H9 (cell line): ENCODE measurements at regions not wholly inside any gene's neighbourhood (a gene's known extent, or its start where the extent isn't known, plus 50 kb on each side); places are given as distances from the start of the nearest gene placed in this dataset.

Experiments used
- DNase-seq: peaks from one replicate; pipeline ENCODE4 v3.0.0-alpha.2; 2017
- H2AFZ ChIP-seq: one replicate; pipeline ENCODE4 v1.6.1; 2013; ENCODE audit warnings: mild to moderate bottlenecking, low read length, control low read depth, moderate library complexity
- H2AK5ac ChIP-seq: 2 replicates; pipeline ENCODE4 v1.6.1; 2013; ENCODE audit warnings: low read length, control low read depth, mixed read lengths; ENCODE audit not compliant: insufficient read length
- H2BK120ac ChIP-seq: one replicate; pipeline ENCODE4 v1.6.1; 2013; ENCODE audit warnings: low read depth, mild to moderate bottlenecking, low read length, control low read depth, inconsistent platforms; ENCODE audit not compliant: poor library complexity, severe bottlenecking
- H2BK12ac ChIP-seq: 2 replicates; pipeline ENCODE4 v1.6.1; 2013; ENCODE audit warnings: low read length, control low read depth, mixed read lengths, low read depth; ENCODE audit not compliant: insufficient read length
- H2BK15ac ChIP-seq: 2 replicates; pipeline ENCODE4 v1.6.1; 2013; ENCODE audit warnings: low read depth, low read length, control low read depth
- H2BK20ac ChIP-seq: one replicate; pipeline ENCODE4 v1.6.1; 2013; ENCODE audit warnings: low read depth, mild to moderate bottlenecking, low read length, control low read depth, inconsistent platforms; ENCODE audit not compliant: poor library complexity, severe bottlenecking
- H2BK5ac ChIP-seq: 2 replicates; pipeline ENCODE4 v1.6.1; 2013; ENCODE audit warnings: low read length, control low read depth, mixed read lengths; ENCODE audit not compliant: insufficient read length
- H3K14ac ChIP-seq: 2 replicates; pipeline ENCODE4 v1.6.1; 2013; ENCODE audit warnings: low read length, control low read depth; ENCODE audit not compliant: insufficient read depth
- H3K18ac ChIP-seq: 2 replicates; pipeline ENCODE4 v1.6.1; 2013; ENCODE audit warnings: low read depth, mild to moderate bottlenecking, mixed read lengths, low read length, control low read depth; ENCODE audit not compliant: insufficient read length
- H3K23ac ChIP-seq: 2 replicates; pipeline ENCODE4 v1.6.1; 2013; ENCODE audit warnings: low read length, control low read depth, mixed read lengths, low read depth; ENCODE audit not compliant: insufficient read length
- H3K23me2 ChIP-seq: 2 replicates; pipeline ENCODE4 v1.6.1; 2013; ENCODE audit warnings: low read depth, mild to moderate bottlenecking, mixed read lengths, low read length, control low read depth; ENCODE audit not compliant: insufficient read length, poor library complexity, severe bottlenecking
- H3K27ac ChIP-seq: 2 replicates; pipeline ENCODE4 v1.5.1; 2013; ENCODE audit warnings: low read length, control low read depth, mixed read lengths, low read depth; ENCODE audit not compliant: insufficient read length
- H3K27me3 ChIP-seq: 2 replicates; pipeline ENCODE4 v1.6.1; 2013; ENCODE audit warnings: low read length, control low read depth, inconsistent platforms; ENCODE audit not compliant: insufficient read depth
- H3K4ac ChIP-seq: 2 replicates; pipeline ENCODE4 v1.6.1; 2013; ENCODE audit warnings: low read depth, mild to moderate bottlenecking, control low read depth, inconsistent platforms, low read length, moderate library complexity
- H3K4me1 ChIP-seq: 2 replicates; pipeline ENCODE4 v1.6.1; 2013; ENCODE audit warnings: low read length, control low read depth, inconsistent platforms; ENCODE audit not compliant: insufficient read depth
- H3K4me2 ChIP-seq: 2 replicates; pipeline ENCODE4 v1.6.1; 2013; ENCODE audit warnings: low read length, control low read depth, mixed read lengths; ENCODE audit not compliant: insufficient read length, insufficient read depth
- H3K56ac ChIP-seq: 2 replicates; pipeline ENCODE4 v1.6.1; 2013; ENCODE audit warnings: low read depth, mild to moderate bottlenecking, mixed read lengths, low read length, control low read depth; ENCODE audit not compliant: insufficient read length
- H3K79me1 ChIP-seq: 2 replicates; pipeline ENCODE4 v1.6.1; 2013; ENCODE audit warnings: low read depth, mild to moderate bottlenecking, moderate library complexity, low read length, control low read depth, inconsistent platforms; ENCODE audit not compliant: insufficient read depth, poor library complexity, severe bottlenecking
- H3K79me2 ChIP-seq: 2 replicates; pipeline ENCODE4 v1.6.1; 2013; ENCODE audit warnings: low read length, control low read depth, inconsistent platforms; ENCODE audit not compliant: insufficient read depth
- H3K9ac ChIP-seq: 2 replicates; pipeline ENCODE4 v1.6.1; 2013; ENCODE audit warnings: low read length, control low read depth, mixed read lengths; ENCODE audit not compliant: insufficient read length; ENCODE audit errors: extremely low read depth
- H3K9me3 ChIP-seq: one replicate; pipeline ENCODE4 v1.6.1; 2013; ENCODE audit warnings: low read depth, low read length, inconsistent platforms; ENCODE audit not compliant: control insufficient read depth
- H3T11ph ChIP-seq: one replicate; pipeline ENCODE4 v1.6.1; 2013; ENCODE audit warnings: mild to moderate bottlenecking, low read length, control low read depth, inconsistent platforms
- H4K20me1 ChIP-seq: one replicate; pipeline ENCODE4 v1.6.1; 2013; ENCODE audit not compliant: control insufficient read depth, insufficient read length, insufficient read depth
- H4K5ac ChIP-seq: 2 replicates; pipeline ENCODE4 v1.6.1; 2013; ENCODE audit warnings: low read depth, mild to moderate bottlenecking, mixed read lengths, low read length, control low read depth; ENCODE audit not compliant: insufficient read length
- H4K8ac ChIP-seq: replicated peaks from 2 replicates; pipeline ENCODE4 v1.6.1; 2013; ENCODE audit warnings: low read length, control low read depth, mixed read lengths, low read depth; ENCODE audit not compliant: insufficient read length
- H4K91ac ChIP-seq: 2 replicates; pipeline ENCODE4 v1.6.1; 2013; ENCODE audit warnings: low read depth, mild to moderate bottlenecking, moderate library complexity, mixed read lengths, low read length, control low read depth; ENCODE audit not compliant: insufficient read length
- H3K27ac Mint-ChIP-seq, 3 experiments: 2 replicates in 2 of 3; 3 replicates in 1 of 3; pipeline ENCODE4 v1.8.0; 2020 to 2021; ENCODE audit warnings: mixed read lengths in 3 of 3, mild to moderate bottlenecking in 1 of 3, moderate library complexity in 1 of 3
- H3K27me3 Mint-ChIP-seq: 2 replicates; pipeline ENCODE4 v1.8.0; 2021; ENCODE audit warnings: low read depth, mild to moderate bottlenecking, moderate library complexity, mixed read lengths
- H3K36me3 Mint-ChIP-seq, 3 experiments: 2 replicates in 2 of 3; 3 replicates in 1 of 3; pipeline ENCODE4 v1.8.0; 2020 to 2021; ENCODE audit warnings: low read depth in 3 of 3, mixed read lengths in 3 of 3; ENCODE audit not compliant: insufficient read depth in 1 of 3
- H3K4me1 Mint-ChIP-seq, 2 experiments: 2 replicates each; pipeline ENCODE4 v1.8.0; 2020; ENCODE audit warnings: mixed read lengths in 2 of 2
- H3K4me3 Mint-ChIP-seq, 2 experiments: 2 replicates in 1 of 2; 3 replicates in 1 of 2; pipeline ENCODE4 v1.8.0; 2020 to 2021; ENCODE audit warnings: mild to moderate bottlenecking in 2 of 2, mixed read lengths in 2 of 2, moderate library complexity in 1 of 2
- H3K9me3 Mint-ChIP-seq, 2 experiments: 2 replicates in 1 of 2; 3 replicates in 1 of 2; pipeline ENCODE4 v1.8.0; 2020; ENCODE audit warnings: mild to moderate bottlenecking in 2 of 2, mixed read lengths in 2 of 2, moderate library complexity in 1 of 2
- WGBS: extraction: QIAGEN DNeasy Blood & Tissue Kit; methylation state at CpG from one replicate; pipeline ENCODE4 v1.1.7; 2013; ENCODE audit warnings: missing lambda C conversion rate, low lambda C conversion rate, mixed read lengths; ENCODE audit not compliant: insufficient read length; ENCODE audit errors: extremely low coverage; 5-methylcytosine and 5-hydroxymethylcytosine counted together
- TF ChIP-seq, protein P1 (sequence below): fragments of 200-600 bp; sonication (generic); conservative IDR thresholded peaks from 3 replicates; pipeline ENCODE4 v1.8.0; 2021; ENCODE audit warnings: antibody characterized with exemption, mild to moderate bottlenecking

DNA sequence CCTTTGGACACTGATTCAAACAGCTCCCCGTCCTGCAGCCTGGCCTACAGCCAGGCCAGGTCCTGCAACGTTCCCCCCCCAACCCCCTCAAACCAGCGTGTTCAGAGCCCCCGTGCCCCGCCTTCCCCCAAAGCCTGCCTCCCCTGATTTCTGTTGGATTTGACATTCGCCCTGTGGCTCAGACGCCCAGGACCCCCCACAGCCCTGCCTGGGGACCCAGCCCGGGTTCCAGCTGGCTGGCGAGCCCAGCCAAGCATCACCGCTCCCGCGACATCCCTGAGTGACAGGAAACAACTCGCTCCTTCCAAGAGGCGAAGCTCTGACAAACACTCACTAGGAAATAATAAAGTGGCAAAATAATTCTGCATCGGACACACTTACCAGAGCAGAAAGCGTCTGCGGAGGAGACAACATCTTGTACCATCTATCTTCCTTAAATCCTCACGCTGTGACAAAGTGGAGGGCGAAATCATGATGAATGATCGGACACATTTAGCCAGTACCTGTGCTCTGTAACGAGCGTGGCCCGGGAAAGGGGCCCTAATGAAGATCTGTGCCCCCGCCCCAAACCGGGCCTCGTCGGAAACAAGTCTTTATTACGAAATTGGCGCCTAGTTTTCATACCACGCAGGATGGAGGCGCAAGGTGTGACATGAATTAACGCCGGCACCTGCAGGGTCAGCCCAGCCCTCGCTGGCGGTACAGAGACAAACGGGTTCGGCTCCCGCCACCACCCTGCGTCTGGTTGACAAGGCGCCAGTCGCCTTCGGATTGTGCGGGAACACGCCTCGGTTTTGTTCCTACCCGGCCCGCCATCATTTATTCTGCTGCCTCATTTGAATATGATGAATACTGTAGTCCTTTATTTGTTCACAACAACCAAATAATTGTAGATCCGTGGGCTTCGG is 91.0 kb upstream of the MVB12B start:
- H2BK120ac ChIP-seq, result no peak overlapping the region
- H2AK5ac ChIP-seq, result no peak overlapping the region
- no peak overlapping the region for H2BK12ac ChIP-seq
- TF ChIP-seq, protein P1, sequence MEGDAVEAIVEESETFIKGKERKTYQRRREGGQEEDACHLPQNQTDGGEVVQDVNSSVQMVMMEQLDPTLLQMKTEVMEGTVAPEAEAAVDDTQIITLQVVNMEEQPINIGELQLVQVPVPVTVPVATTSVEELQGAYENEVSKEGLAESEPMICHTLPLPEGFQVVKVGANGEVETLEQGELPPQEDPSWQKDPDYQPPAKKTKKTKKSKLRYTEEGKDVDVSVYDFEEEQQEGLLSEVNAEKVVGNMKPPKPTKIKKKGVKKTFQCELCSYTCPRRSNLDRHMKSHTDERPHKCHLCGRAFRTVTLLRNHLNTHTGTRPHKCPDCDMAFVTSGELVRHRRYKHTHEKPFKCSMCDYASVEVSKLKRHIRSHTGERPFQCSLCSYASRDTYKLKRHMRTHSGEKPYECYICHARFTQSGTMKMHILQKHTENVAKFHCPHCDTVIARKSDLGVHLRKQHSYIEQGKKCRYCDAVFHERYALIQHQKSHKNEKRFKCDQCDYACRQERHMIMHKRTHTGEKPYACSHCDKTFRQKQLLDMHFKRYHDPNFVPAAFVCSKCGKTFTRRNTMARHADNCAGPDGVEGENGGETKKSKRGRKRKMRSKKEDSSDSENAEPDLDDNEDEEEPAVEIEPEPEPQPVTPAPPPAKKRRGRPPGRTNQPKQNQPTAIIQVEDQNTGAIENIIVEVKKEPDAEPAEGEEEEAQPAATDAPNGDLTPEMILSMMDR, result no peak
- H3K79me1 ChIP-seq, result no peaks in the 10 kb centered on the region
- H3K4me1 ChIP-seq, result no peaks in the 10 kb centered on the region
- no peak overlapping the region for H3K27ac ChIP-seq
- H3K4me2 ChIP-seq, result no peak overlapping the region
- Mint-ChIP-seq H3K4me1 (no peaks in the 10 kb centered on the region), H3K27ac (no peak overlapping the region), H3K36me3 (no peaks in the 10 kb centered on the region), H3K4me3 (no peak overlapping the region), H3K27me3 (peaks cover 6% of the 10 kb centered on the region), H3K9me3 (no peaks in the 10 kb centered on the region)
- WGBS, result no CpG with 5 or more reads among the region's 49 CpGs
- no peak overlapping the region for H2AFZ ChIP-seq
- no peaks in the 10 kb centered on the region for H4K20me1 ChIP-seq
- H3K23me2 ChIP-seq, result no peaks in the 10 kb centered on the region
- no peak overlapping the region for H3K56ac ChIP-seq
- H3K9ac ChIP-seq, result no peak overlapping the region
- no peaks in the 10 kb centered on the region for H3K79me2 ChIP-seq
- H2BK5ac ChIP-seq, result no peak overlapping the region
- no peaks in the 10 kb centered on the region for H3K9me3 ChIP-seq
- H4K5ac ChIP-seq, result no peak overlapping the region
- H3T11ph ChIP-seq, result no peak overlapping the region
- H2BK15ac ChIP-seq, result no peak overlapping the region
- H4K91ac ChIP-seq, result no peak overlapping the region
- H3K14ac ChIP-seq, result no peak overlapping the region
- H3K27me3 ChIP-seq, result no peaks in the 10 kb centered on the region
- no peak overlapping the region for H2BK20ac ChIP-seq
- H3K4ac ChIP-seq, result no peak overlapping the region
- H3K18ac ChIP-seq, result no peak overlapping the region
- H4K8ac ChIP-seq, result no peak overlapping the region
- no peak overlapping the region for H3K23ac ChIP-seq
- no peak for DNase-seq
